NCI-H2227 treated with DMSO at 0.1 percent for 48 hours (cell line): ENCODE measurements at regions not wholly inside any gene's neighbourhood (a gene's known extent, or its start where the extent isn't known, plus 50 kb on each side); places are given as distances from the start of the nearest gene placed in this dataset.
A peak's percentile ranks its signal among the peaks of the same experiment; 100 is the strongest.

Experiments
- DNase-seq: peaks from one replicate; lab custom pipeline; 2025; lab: John Stamatoyannopoulos, UW

DNA sequence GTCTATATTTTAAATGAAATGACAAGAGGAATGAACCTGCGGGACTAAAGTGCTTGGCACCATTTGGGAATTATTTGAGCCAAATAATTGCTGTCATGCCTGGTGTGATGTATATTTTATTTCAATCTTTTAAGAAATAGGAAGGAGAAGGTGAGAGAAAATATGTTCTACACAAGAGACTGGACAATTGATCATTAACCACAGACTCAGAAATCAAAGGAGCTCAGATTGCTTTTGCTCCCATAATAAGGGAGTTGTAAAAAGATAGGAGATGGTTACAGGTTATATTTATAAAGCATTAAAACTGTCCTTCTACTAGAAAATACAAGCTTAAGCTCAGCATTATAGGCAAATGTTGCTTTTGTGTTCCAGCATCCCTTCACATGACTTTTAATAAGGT lies 515.2 kb upstream of the SULF2 start:
- no peak for DNase-seq

DNA sequence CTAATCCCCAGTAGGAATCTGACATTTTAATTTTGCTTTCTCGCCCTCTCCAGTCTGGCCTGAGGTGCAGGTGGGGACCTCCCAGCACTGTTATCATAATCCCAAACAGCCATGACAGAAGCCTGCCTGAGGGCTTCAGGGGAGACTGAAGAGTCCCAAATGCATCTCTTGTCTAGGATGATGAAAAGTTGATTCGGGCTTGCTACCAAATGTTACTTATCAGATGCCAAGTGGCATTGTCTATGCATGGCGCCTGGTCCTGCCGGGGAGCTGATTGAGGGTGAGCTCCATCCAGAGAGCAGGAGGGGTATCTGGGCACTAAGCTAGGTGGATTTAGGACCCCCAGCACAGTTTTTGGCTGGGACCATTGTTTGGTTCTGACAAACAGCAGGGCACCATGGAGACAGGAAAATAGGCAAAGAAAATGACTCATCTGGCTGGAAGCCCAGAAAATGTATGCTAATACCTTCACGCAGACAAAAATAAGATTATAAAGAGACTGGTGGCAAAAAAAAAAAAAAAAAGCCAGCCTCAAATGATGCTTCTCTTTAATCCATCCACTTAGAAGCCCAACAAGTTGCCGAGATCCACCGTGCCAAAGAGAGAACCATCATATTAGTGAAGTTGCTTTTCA lies 513.7 kb upstream of the SULF2 start:
- DNase-seq, result peak; percentile 40

DNA sequence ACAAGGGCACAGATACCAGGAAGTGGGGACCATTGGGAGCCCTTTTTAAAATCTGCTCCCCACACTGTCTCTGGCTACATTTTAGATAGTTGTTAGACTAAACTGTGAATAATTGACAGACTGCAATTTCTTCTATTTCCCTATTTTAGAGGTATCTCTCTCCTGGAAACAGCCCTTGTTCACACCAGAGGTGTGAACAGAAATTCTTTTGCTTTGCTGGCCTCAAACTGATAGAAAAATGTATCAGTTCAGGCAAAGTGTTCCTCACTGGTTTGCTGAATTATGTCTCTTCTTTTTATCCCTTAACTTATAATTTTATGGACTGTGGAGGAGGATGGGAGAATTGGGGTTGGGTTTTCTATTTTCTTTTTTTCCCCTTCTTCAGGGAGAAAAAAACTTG lies 513.2 kb upstream of the SULF2 start:
- no peak for DNase-seq

DNA sequence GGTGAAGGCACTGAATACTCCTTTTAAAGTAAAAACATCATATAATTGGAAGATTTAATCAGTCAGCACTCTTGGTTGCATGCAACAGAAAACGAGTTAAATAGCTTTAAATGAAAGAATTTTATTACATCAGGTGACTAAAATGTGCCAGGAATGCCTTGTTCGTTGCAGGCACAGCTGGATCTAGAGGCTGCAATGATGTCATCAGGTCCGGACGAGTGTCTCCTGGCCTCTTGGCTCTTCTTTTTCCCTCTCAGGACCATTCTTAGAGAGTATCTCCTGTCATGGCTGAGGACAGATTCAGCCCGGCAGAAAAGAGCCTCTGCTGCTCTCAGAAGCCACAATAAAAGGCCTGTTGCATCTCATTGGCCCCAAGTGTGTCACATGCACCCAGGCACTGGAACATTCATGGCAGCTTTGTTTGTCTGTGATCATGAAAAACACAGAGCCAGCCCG lies 510.7 kb upstream of the SULF2 start:
- no peak for DNase-seq

DNA sequence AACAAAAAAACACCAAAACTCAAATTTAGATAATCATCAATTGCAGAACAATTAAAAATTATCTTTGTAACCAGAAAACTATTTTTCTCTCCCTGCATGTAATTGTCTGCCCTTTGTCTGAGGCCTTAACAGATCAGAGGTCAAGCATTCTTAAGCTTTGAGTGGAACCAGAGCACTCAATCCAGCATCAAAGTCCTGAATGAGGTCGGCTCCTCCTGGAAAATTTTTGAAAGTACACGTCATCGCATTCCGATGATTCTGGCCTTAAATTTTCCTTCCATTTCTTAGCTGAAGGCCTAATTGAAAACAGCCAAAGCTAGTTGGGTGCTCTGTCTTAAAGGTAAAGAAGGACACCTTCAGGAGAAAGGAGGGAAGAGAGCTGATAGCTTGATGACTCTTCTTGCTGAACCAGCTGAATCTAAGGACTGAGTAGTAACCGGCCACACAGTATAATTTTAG lies 510.2 kb upstream of the SULF2 start:
- no peak for DNase-seq

DNA sequence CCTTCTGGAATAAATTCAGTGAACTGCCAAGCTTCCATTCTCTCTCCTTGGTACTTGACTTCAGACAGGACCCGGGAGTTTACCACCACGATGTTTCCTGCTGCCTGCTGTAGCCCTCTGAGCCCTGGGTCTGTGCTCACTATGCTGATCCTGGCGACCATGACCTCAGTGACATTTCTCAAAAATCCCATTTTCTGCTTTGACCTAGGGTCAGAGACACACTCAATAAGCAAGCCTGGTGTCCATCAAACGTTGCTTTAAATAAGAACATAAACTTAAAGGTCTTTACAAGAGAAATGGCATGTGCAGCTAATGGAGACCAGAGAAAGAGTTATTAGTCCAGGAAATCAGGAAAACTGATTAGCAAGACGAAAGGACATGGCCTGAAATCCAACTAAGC lies 509.7 kb upstream of the SULF2 start:
- DNase-seq, result no peak

DNA sequence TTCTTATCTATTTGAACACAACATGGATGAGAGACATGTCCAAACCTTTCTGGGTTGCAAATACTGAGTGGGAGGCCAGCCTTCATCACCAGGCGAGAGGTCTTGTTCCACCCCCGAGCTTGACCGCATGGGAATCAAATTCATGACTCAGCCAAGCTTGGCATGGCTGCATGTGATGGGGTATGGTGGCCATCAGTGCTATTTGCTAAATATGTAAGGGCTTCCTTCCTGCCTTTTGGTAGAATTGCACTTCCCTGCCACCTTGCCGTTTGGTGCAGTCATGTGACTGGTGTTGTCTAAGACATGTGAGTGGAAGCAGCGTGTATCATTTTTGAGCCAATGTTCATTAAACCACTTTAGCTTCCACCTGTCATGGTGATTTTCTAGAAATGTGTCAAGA lies 508.9 kb upstream of the SULF2 start:
- no peak for DNase-seq

DNA sequence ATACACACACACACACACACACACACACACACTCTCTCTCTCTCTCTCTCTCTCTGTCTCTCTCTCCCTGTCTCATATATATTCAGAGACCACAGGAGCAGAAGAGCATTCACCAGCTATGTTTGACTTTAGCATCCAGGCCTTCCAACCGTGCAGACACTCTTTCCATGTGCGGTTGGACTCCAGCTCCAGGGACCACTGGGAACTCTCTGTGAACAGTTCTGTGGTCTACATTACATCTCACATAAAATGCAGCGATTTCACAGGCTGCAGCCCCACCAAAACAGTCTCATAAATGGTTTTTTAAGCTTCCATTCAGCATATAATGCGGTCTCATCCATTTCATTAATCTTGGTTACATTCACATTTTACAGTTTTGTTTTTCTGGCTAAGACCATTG lies 508.4 kb upstream of the SULF2 start:
- no peak for DNase-seq

DNA sequence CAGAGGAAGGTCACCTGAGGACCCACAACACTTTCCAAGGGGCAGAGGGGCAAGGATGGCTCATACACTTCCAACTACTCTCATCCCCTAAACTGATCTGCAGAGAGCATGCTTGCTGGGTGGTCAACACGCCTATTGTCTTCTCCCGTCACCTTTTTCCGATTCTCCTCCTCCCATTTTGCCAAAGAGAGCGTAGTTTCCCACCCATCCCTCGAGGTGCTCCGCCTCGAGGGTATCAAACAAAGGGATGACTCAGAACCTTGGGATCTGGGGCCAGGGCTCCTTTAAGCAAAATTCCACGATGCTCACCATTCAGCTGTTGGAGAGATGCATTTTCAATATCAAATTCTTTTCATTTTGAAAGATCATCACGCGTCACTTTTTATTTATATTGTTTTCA lies 507.5 kb upstream of the SULF2 start:
- no peak for DNase-seq

DNA sequence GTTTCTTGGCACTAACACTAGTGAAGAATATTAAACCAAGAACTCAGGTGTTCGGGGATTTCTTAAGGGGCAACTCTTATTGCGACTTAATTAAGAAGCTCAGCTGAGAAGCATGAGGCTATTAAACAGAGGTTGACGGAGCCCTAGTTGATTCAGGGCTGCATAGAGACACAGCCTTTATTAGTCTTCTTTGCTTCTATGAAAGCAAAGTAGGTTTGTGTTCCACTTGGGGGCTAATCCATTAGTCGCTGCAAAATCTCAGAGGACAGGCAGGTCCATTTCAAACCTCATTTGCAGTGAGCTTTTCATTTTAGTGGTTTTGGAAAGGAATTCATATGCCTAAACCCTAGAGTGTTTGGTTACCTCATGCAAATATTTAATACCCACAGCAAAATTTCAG lies 506.6 kb upstream of the SULF2 start:
- DNase-seq, result no peak

DNA sequence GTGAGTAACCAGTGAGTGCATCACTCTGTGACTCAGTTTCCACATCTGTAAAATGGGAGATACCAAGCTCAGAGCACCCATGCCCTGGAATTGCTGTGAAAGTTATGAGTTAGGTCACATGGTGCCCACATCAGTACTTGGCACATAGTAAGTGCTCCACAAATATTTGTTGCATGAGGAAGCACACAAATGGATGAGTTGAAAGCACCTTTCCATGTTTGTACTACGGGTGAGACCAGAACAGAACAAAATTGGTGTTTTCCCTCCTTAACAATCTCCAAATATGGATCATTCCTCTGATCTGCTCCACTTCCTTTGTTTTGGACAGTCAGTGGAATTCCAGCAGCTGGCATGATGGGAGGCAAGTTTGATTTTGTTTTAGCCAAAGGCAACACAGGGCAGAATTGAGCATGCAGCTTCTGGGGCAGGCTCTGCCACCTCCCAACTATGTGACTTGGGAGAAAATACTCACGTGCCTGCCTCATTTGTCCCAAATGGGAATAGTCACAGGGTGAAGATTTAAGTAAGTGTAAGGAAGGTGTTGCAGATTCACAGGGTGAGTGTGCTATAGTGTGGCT lies 503.7 kb upstream of the SULF2 start:
- no peak for DNase-seq

DNA sequence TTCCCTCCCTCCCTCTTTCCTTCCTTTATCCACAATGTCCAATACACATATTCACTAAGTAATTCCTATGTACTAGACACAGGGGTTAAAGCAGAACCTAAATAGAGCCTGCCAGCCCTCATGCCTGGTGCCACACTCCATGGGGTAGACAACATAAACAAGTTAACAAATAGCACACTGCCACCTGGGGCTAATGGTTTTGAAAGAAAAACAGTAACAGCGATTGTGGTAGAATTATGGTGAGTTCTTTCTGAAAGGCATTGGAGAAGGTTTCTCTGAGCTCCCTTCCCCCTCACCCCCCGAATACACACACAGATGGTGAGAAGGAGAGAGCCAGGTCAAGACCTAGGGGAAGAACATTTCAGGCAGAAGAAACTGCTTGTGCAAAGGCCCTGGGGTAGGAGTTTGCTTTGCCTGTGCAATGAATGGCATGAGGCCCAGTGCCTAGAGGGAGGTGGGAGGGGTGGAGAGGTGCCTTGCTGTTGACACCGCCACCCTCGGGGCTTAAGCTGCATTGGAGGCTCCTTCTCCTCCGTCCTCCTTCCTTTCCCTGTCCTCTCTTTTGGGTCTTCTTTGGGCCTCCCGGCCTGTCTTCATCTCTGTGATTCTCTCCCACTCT lies 502.4 kb upstream of the SULF2 start:
- DNase-seq, result no peak

DNA sequence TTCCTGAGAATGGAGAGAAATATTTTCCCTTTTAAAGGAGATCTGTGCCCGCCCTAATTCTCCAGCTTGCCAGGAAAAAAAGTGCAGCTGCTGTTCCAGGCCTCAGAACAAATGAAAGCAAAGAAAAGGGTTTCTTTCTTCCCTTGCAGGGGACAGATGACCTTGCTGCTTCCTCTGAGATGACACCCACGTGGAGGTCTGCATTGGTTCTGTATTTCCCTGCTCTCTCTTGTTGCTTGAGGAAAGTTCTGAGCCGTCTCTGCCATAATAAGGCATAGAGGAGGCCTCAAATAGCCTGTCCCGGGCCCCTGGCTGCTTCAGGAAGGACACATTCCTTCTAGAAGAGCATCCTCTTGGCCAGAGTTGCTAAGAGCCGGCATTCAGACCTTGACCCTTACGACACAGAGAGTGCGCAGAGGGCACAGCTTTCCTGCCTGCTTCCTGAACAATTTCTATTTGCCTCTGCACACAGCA lies 501.8 kb upstream of the SULF2 start:
- DNase-seq, result no peak

DNA sequence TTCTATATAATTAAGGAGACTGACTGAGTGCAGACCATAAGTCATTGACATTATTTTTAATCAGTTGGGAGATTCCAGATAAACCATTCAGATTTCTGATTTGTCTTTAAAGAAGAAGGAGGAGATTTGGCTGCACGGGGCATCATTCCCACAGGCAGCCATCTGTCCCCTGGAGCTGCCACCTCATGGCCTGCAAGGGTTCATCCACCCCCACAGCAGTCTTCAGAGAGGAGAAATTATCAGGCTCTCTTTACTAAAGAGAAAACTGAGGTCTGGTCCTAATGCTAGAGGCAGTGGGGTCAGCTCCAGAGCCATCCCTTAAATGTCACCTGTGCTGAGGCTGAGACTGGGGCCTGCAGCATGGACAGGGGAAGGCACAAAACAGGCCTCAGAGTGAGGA lies 501.3 kb upstream of the SULF2 start:
- DNase-seq, result no peak

DNA sequence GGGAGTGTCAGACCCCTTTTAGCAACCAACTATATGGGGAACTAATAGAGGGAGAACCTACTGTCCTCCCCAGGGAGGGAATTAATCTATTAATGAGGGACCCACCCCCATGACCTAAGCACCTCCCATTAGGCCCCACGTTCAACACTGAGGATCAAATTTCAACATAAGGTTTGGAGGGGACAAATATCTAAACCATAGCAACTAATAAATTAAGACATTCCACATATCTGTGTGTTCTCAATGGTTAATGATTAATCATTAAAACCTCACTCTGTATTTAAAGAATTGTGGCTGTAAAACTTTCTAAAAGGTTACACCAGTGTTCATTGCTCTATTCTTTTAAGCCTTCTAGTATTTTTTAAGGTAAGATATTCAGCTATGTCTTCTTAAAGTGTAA lies 500.4 kb upstream of the SULF2 start:
- no peak for DNase-seq

DNA sequence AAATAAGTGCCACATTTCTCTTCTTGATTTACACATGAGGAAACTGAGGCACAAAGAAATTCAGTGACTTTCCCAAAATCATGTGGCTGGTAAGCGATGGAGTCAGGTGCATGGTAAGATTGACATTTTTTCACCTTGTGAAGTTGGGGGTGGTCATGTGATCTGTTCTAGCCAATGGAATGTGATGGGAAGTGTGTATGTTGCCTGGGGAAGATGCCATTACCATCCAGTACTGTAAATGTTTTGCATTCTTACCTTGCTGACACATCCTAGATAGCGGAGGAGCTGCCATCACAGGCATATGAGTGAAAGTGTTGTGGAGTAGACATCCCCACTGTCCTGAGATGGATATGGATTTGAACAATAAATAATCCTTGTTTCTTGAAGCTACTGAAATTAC lies 499.6 kb upstream of the SULF2 start:
- DNase-seq, result no peak

DNA sequence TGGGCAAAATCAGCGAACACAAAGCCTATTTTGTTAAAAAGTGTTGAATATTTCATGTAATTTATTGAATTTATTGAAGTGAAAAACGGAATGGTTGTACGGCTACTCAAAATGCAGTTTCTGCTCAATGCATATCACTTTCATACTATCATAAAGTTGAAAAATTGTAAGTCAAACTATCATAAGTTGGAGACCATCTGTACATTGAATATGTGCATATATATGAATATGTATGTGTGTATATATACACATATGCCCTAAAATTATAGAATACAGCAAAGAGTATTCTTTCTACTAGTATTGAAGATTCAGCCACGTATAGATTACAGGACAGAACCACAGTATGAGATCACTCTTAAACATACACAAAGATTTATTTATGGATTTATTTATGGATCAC lies 499.0 kb upstream of the SULF2 start:
- no peak for DNase-seq

DNA sequence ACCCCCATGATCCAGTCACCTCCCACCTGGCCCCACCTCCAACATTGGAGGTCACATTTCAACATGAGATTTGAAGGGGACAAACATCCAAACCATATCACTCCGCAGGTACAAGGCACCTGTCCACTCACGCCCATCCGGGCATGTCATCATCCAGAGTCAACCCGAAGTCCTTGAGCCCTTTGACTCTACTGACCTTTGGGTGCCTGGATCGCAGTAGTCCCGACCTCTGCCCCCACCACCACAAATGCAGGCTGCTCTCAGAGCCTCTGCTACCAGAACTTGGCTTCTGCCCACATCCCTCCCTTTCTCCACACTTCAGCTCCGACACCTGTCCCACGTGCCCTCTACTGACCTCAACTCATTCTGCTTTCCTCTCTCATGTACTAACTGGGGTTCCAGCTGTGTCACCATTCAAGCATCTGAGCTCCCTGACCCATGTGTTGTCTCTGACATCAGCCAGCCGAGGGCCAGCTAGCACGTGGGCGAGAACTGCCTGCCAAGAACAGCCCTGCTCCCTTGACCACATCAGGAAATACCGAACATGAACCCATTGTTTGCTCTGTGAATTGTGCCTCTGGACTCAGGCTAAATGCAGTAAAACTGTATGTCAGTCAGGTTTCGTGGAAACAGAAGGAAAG lies 498.3 kb upstream of the SULF2 start:
- no peak for DNase-seq

DNA sequence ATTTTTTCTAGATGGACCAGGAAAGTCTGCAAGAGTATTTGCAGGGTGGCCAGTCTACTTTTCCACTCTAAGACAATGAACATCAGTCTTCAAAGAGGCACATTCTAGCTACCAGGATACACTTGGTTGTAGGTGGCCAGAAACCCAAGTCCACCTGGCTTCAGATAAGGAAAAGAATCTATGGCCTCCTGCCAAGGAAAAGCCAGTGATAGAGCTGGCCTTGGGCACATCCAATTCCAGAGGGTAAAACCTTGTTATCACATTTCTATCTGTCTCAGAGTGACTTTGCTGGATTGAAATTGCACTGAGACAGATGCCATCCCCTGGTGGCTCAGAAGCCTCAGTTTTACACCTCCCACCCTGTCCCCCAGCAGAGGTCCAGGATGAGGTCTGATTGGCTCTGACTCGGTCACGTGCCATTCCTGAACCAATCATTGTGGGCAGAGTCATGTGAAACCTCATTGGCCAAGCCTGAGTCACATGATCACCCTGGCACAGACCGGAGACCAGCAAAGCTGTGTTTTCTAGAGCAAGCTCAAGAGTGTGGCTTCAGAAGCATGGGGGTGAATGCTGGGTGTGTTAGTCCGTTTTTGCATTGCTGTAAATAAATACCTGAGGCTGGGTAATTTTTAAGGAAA lies 497.4 kb upstream of the SULF2 start:
- DNase-seq, result no peak

DNA sequence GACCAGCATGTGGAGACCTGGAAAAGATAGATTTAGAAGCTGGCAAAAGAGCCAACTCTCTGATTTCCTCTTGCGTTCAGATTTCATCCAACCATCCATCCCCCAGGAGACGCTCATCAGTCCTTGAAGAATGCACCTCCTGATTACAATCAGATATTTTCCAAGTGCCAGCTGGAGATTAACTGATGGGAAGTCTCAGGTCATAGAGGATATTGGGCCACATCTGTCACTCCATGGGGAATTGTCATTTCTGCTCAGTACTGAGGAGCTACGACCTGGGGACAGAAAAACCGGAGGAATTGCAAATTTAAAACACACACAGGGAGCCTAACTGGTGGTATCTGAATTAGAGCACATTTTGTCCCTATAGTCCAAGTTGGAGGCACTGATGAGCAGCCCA lies 496.2 kb upstream of the SULF2 start:
- no peak for DNase-seq

DNA sequence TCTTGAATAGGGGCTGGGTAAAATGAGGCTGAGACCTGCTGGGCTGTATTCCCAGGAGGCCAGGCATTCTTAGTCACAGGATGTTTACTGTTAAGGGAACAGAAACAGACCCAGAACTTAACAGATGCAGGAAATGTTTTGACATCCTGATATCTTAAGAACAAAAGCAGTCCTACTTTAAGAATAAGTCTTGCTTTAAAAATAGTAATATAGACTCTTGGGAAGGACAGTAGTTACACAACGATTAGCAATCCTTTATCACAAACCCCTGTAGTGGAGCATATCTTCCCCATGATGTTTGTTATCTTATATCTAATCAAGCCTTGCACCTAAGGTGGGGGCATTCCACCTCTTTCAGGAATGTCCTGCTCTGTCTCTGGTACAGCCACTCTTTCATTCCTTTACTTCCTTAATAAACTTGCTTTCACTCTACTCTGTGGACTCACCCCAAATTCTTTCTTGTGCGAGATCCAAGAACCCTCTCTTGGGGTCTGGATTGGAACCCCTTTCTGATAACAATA lies 493.7 kb upstream of the SULF2 start:
- DNase-seq, result no peak

DNA sequence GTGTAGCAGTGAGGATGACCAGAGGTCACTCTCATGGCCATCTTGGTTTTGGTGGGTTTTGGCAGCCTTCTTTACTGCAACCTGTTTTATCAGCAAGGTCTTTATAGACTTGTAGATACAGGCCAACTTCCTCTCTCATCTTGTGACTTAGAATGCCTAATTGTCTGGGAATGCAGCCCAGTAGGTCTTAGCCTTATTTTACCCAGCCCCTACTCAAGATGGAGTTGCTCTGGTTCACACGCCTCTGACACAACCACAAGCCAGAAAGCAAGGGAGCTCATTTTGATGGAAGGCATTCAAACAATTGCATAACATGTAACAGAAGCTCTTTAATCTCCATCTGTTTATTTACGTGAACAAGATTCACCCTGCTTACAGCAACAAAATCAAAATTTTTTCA lies 492.0 kb upstream of the SULF2 start:
- no peak for DNase-seq

DNA sequence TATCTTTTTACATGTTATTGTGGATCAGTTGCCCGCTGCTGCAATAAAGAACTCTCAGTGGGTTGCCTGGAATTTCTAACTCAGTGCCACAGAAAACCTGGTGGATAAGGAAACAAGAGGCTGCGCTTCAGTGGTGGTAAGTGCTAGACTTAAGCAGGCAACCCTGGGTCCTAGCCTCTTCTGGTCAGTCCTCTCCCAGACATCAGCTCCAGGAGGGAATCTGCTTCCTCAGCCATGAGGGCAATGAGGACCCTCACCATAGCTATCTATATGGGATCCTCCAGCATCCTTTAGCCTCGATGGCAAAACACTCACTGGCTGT lies 490.7 kb upstream of the SULF2 start:
- DNase-seq, result no peak
